ENCODE measurements at regions not wholly inside any gene's neighbourhood (a gene's known extent, or its start where the extent isn't known, plus 50 kb on each side); places are given as distances from the start of the nearest gene placed in this dataset.

- TF ChIP-seq CTCF (IDR thresholded peaks at IDR 0.05) = no peak
- TF ChIP-seq POLR2A (IDR thresholded peaks at IDR 0.05) = no peak
Measured at GRCh38 chr9:90306158-90306557, 336.5 kb downstream of the DIRAS2 start.
